ENCODE measurements at regions not wholly inside any gene's neighbourhood (a gene's known extent, or its start where the extent isn't known, plus 50 kb on each side); places are given as distances from the start of the nearest gene placed in this dataset.
A peak's percentile ranks its signal among the peaks of the same experiment; 100 is the strongest.

- DNase-seq: no peak
These were observed 124.1 kb upstream of the CDH19 start for GRCh38 chr18:66727991-66728390.

GRCh38 chr18:66724664-66725356, 120.9 kb upstream of the CDH19 start:
- no peak for DNase-seq

- no peak for DNase-seq
These were observed 118.8 kb upstream of the CDH19 start for GRCh38 chr18:66722671-66723070.

GRCh38 chr18:66708646-66709045, 104.8 kb upstream of the CDH19 start:
- DNase-seq: no peak

- no peak for DNase-seq
These were observed 103.6 kb upstream of the CDH19 start for GRCh38 chr18:66707473-66707872.

- DNase-seq: no peak
These were observed 91.4 kb upstream of the CDH19 start for GRCh38 chr18:66695281-66695680.

GRCh38 chr18:66694852-66695251, 91.0 kb upstream of the CDH19 start:
- DNase-seq: no peak

- no peak for DNase-seq
These were observed 83.7 kb upstream of the CDH19 start for GRCh38 chr18:66687635-66688034.

GRCh38 chr18:66682855-66683322, 79.0 kb upstream of the CDH19 start:
- DNase-seq: peak; percentile 26

- no peak for DNase-seq
These were observed 72.8 kb upstream of the CDH19 start for GRCh38 chr18:66676699-66677098.

- no peak for DNase-seq
These were observed 70.4 kb upstream of the CDH19 start for GRCh38 chr18:66674286-66674685.

GRCh38 chr18:66668706-66669105, 64.8 kb upstream of the CDH19 start:
- DNase-seq: no peak

- DNase-seq: no peak
These were observed 58.7 kb upstream of the CDH19 start for GRCh38 chr18:66662632-66663031.

- DNase-seq: no peak
These were observed 51.5 kb upstream of the CDH19 start for GRCh38 chr18:66655407-66655806.

Measured in NCI-H1092 treated with DMSO at 0.1 percent for 48 hours (cell line).